RWPE2 (cell line): ENCODE measurements at regions not wholly inside any gene's neighbourhood (a gene's known extent, or its start where the extent isn't known, plus 50 kb on each side); places are given as distances from the start of the nearest gene placed in this dataset.

ENCODE experiments used
- ATAC-seq: fragments of 200-7000 bp; cut with Tn5 transposase; 3 replicates; pipeline ENCODE4 v1.9.1; 2021; ENCODE audit warnings: low read depth
- DNase-seq: peaks from one replicate; pipeline ENCODE4 v3.0.0-alpha.2; 2020; ENCODE audit warnings: low spot score
- H3K27ac ChIP-seq: fragments of 450-650 bp; 2 replicates; pipeline ENCODE4 v1.5.1; 2017; ENCODE audit warnings: mild to moderate bottlenecking; ENCODE audit not compliant: poor library complexity, severe bottlenecking
- H3K27me3 ChIP-seq: fragments of 250-450 bp; sonication (Bioruptor Pico); 2 replicates; pipeline ENCODE4 v1.5.1; 2021; ENCODE audit warnings: mild to moderate bottlenecking, moderate library complexity; ENCODE audit not compliant: insufficient read depth, poor library complexity, severe bottlenecking
- H3K36me3 ChIP-seq: fragments of 250-450 bp; sonication (Bioruptor Pico); 2 replicates; pipeline ENCODE4 v1.5.1; 2020; ENCODE audit warnings: low read depth, mild to moderate bottlenecking, moderate library complexity
- H3K4me1 ChIP-seq: fragments of 250-450 bp; sonication (Bioruptor Pico); 2 replicates; pipeline ENCODE4 v1.5.1; 2021; ENCODE audit warnings: mild to moderate bottlenecking, moderate library complexity; ENCODE audit not compliant: insufficient read depth, poor library complexity, severe bottlenecking
- H3K4me3 ChIP-seq: fragments of 250-450 bp; sonication (Bioruptor Pico); 2 replicates; pipeline ENCODE4 v1.5.1; 2021; ENCODE audit warnings: mild to moderate bottlenecking, moderate library complexity; ENCODE audit not compliant: severe bottlenecking
- H3K9me3 ChIP-seq: fragments of 250-450 bp; sonication (Bioruptor Pico); 2 replicates; pipeline ENCODE4 v1.5.1; 2021; ENCODE audit warnings: mild to moderate bottlenecking, moderate library complexity; ENCODE audit not compliant: severe bottlenecking
- TF ChIP-seq, protein P1 (sequence below): fragments of 450-650 bp; IDR thresholded peaks from one replicate; pipeline ENCODE4 v1.5.1; 2017; ENCODE audit warnings: mild to moderate bottlenecking, moderate library complexity; ENCODE audit not compliant: poor library complexity, severe bottlenecking

DNA sequence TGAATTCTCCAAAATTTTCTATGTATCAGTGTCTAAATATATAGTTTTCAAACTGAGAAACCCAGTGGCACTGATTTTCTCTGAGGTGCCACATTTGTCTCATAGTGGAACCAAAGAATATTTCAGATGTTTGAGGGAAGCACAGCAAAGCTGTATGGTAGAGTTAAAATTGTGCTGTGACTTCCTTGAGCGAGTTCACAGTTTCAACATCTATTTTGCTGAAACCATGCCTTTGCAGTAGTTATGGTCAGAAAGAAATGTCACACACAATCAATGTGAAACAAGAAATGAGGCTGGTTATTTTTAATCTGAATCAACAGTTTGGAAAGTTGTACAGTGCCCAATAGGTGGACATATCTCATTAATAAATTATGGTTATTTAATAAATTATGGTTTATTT is 394.0 kb upstream of the SPTLC3 start:
- H3K4me3 ChIP-seq: no peak overlapping the region
- H3K27ac ChIP-seq: no peak overlapping the region
- H3K4me1 ChIP-seq: no peaks in the 10 kb centered on the region
- H3K27me3 ChIP-seq: no peaks in the 10 kb centered on the region
- no peaks in the 10 kb centered on the region for H3K9me3 ChIP-seq
- DNase-seq (no peak), ATAC-seq (no peak)
- H3K36me3 ChIP-seq: no peaks in the 10 kb centered on the region
- TF ChIP-seq, protein P1, sequence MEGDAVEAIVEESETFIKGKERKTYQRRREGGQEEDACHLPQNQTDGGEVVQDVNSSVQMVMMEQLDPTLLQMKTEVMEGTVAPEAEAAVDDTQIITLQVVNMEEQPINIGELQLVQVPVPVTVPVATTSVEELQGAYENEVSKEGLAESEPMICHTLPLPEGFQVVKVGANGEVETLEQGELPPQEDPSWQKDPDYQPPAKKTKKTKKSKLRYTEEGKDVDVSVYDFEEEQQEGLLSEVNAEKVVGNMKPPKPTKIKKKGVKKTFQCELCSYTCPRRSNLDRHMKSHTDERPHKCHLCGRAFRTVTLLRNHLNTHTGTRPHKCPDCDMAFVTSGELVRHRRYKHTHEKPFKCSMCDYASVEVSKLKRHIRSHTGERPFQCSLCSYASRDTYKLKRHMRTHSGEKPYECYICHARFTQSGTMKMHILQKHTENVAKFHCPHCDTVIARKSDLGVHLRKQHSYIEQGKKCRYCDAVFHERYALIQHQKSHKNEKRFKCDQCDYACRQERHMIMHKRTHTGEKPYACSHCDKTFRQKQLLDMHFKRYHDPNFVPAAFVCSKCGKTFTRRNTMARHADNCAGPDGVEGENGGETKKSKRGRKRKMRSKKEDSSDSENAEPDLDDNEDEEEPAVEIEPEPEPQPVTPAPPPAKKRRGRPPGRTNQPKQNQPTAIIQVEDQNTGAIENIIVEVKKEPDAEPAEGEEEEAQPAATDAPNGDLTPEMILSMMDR: no peak

DNA sequence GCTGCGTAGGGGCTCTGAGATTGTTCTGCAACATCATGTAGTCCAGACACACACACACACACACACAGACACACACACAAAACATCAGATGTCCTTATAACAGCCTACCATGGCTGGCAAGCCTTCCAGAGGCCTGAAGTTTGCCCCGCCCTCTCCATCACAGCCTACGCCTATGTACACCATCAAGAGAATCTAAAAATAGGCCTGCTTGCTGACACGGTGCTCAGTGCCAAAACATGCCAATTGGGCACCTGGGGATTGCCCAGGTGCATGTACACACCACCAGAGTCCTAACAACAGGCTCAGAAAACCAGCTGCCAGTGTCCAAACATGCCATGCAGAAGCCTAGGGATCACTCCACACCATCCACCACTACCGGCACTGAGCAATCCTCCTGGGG is 391.7 kb upstream of the SPTLC3 start:
- no peak overlapping the region for H3K4me3 ChIP-seq
- no peaks in the 10 kb centered on the region for H3K4me1 ChIP-seq
- TF ChIP-seq, protein P1: no peak
- ATAC-seq: no peak
- no peaks in the 10 kb centered on the region for H3K27me3 ChIP-seq
- no peak overlapping the region for H3K27ac ChIP-seq
- no peak for DNase-seq
- no peaks in the 10 kb centered on the region for H3K36me3 ChIP-seq
- H3K9me3 ChIP-seq: no peaks in the 10 kb centered on the region

DNA sequence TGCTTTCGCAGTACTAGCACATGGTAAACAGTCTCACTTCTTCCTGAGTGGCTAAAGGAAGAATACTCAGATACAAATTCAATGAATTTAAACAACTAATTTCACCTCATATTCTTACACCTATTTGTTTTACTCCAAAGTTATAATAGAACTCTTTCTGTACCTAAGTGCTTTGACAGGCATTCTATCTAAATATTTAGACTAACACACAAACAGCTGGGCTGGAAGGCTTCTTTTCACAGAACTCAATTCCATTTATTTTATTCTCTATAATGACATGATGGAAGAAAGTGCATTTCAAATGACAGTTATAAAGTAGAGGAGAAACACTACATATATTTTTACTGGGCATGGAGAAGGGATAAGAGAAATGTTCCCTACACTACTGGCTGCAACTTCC is 384.9 kb upstream of the SPTLC3 start:
- H3K27ac ChIP-seq: no peak overlapping the region

DNA sequence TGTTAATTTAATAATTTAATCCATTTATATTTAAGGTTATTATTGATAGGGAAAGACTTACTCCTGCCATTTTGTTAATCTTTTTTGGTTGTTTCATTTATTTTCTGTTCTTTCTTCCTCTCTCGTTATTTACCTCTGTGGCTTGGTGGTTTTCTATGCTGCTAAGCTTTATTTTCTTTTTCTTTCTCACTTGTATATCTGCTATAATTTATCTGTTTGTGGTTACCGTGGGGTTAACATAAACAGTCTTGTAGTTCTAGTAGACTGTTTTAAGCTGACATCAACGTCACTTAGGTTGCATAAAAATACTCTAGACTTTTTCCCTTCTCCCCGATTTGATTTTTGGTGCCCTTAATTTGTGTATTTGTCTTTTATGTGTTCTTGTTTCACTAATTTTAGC is 381.3 kb upstream of the SPTLC3 start:
- Histone ChIP-seq H3K9me3 (no peaks in the 10 kb centered on the region), H3K36me3 (no peaks in the 10 kb centered on the region), H3K4me3 (no peak overlapping the region), H3K27ac (no peak overlapping the region), H3K4me1 (no peaks in the 10 kb centered on the region), H3K27me3 (peaks cover 4% of the 10 kb centered on the region)
- ATAC-seq: no peak
- TF ChIP-seq, protein P1: no peak
- no peak for DNase-seq

More for the DNA sequence above, 384.9 kb upstream of the SPTLC3 start:
- TF ChIP-seq, protein P1: no peak
- peaks cover 4% of the 10 kb centered on the region for H3K27me3 ChIP-seq
- H3K36me3 ChIP-seq: no peaks in the 10 kb centered on the region
- ATAC-seq: no peak
- no peak for DNase-seq
- no peaks in the 10 kb centered on the region for H3K9me3 ChIP-seq
- H3K4me1 ChIP-seq: no peaks in the 10 kb centered on the region
- no peak overlapping the region for H3K4me3 ChIP-seq

DNA sequence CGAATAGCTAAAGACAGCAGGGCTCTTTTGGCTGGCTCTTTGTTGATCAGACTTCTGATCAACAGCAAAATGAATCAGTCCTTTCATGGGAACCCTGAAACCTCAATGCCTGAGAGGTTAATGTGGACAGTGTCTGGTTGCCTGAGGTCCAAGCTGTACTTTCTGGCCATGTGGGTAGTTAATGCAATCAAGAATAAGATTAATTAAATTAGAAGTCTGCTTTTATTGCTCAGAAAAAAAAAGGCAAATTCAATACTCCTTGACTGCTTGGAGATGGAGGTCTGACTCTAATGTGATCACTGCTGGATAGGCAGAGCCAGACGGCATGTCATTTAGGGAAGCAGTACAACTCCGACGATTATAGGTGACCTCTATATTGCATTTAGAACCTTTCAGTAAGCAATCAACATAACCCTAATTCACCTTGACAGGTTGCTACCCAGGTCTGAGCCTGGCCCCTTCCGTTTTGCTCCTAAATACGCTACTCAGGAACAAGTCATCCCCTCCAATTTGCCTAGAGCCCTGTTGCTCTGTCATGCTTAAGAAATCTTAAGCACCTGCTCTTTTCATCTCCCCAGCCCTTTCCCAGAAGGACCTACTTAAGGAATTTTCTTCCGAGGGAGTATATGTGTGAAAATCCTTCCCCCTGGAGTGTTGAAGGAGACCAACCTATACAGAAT is 370.0 kb upstream of the SPTLC3 start:
- DNase-seq (no peak), ATAC-seq (no peak)
- TF ChIP-seq, protein P1: no peak
- Histone ChIP-seq H3K4me3 (no peak overlapping the region), H3K4me1 (no peaks in the 10 kb centered on the region), H3K9me3 (no peaks in the 10 kb centered on the region), H3K27ac (no peak overlapping the region), H3K36me3 (no peaks in the 10 kb centered on the region), H3K27me3 (no peaks in the 10 kb centered on the region)
